Neural cell (in vitro differentiated cells): ENCODE measurements at regions not wholly inside any gene's neighbourhood (a gene's known extent, or its start where the extent isn't known, plus 50 kb on each side); places are given as distances from the start of the nearest gene placed in this dataset.
"Not testable (repeated sequence)": the region's sequence is repeated elsewhere in the genome, so short reads cannot be mapped to it uniquely, and the experiment has no call there.

ENCODE experiments used
- H2AFZ ChIP-seq: fragments of 200-600, 300-800 bp; sonication (generic), shearing (Covaris generic); 2 replicates; pipeline ENCODE4 v1.6.0; 2014; ENCODE audit warnings: low read depth, mild to moderate bottlenecking, antibody characterized with exemption, low read length, moderate library complexity
- H3F3A ChIP-seq: fragments of 200-600 bp; shearing (Covaris generic); 2 replicates; pipeline ENCODE4 v1.6.1; 2016; ENCODE audit warnings: mild to moderate bottlenecking, moderate library complexity, mixed read lengths, antibody characterized with exemption, low read length; ENCODE audit not compliant: insufficient read depth, poor library complexity, severe bottlenecking
- H3K27ac ChIP-seq: fragments of 200-600, 300-800 bp; sonication (generic), shearing (Covaris generic); 2 replicates; pipeline ENCODE4 v1.5.1; 2014; ENCODE audit warnings: mild to moderate bottlenecking, low read length, moderate library complexity
- H3K27me3 ChIP-seq: fragments of 300-800, 200-600 bp; sonication (generic), shearing (Covaris generic); 2 replicates; pipeline ENCODE4 v1.6.0; 2014; ENCODE audit warnings: mild to moderate bottlenecking, low read depth, low read length, moderate library complexity; ENCODE audit not compliant: insufficient read depth
- H3K36me3 ChIP-seq: fragments of 300-800, 200-600 bp; sonication (generic), shearing (Covaris generic); 2 replicates; pipeline ENCODE4 v1.5.1; 2014; ENCODE audit warnings: mild to moderate bottlenecking, antibody characterized with exemption, low read length, moderate library complexity; ENCODE audit not compliant: insufficient read depth
- H3K4me2 ChIP-seq: fragments of 300-800, 200-600 bp; sonication (generic), shearing (Covaris generic); 2 replicates; pipeline ENCODE4 v1.6.0; 2014; ENCODE audit warnings: mild to moderate bottlenecking, low read length
- H3K4me3 ChIP-seq: fragments of 300-800, 200-600 bp; sonication (generic), shearing (Covaris generic); 2 replicates; pipeline ENCODE4 v1.5.1; 2014; ENCODE audit warnings: mild to moderate bottlenecking, low read length, moderate library complexity
- H3K79me2 ChIP-seq: fragments of 200-600 bp; shearing (Covaris generic); replicated peaks from 2 replicates; pipeline ENCODE4 v1.6.0; 2014; ENCODE audit warnings: mild to moderate bottlenecking, low read length, moderate library complexity; ENCODE audit not compliant: insufficient read depth
- H3K9ac ChIP-seq: fragments of 300-800, 200-600 bp; sonication (generic), shearing (Covaris generic); 2 replicates; pipeline ENCODE4 v1.6.1; 2016; ENCODE audit warnings: mild to moderate bottlenecking, low read length, mixed read lengths
- H3K9me2 ChIP-seq: fragments of 200-600 bp; shearing (Covaris generic); 2 replicates; pipeline ENCODE4 v1.6.1; 2016; ENCODE audit warnings: mild to moderate bottlenecking, low read length, mixed read lengths; ENCODE audit not compliant: insufficient read depth
- H3K9me3 ChIP-seq: fragments of 200-600, 300-800 bp; sonication (generic), shearing (Covaris generic); 2 replicates; pipeline ENCODE4 v1.6.1; 2016; ENCODE audit warnings: mild to moderate bottlenecking, mixed run types, low read length, moderate library complexity, mixed read lengths
- H4K20me1 ChIP-seq: fragments of 200-600 bp; shearing (Covaris generic); 2 replicates; pipeline ENCODE4 v1.6.1; 2016; ENCODE audit warnings: mild to moderate bottlenecking, mixed run types; ENCODE audit not compliant: insufficient read depth
- EP300 ChIP-seq: fragments of 450-650 bp; conservative IDR thresholded peaks from 2 replicates; pipeline ENCODE4 v1.6.1; 2014; ENCODE audit warnings: antibody characterized with exemption, mild to moderate bottlenecking, moderate library complexity; ENCODE audit not compliant: poor library complexity, severe bottlenecking
- EZH2 ChIP-seq: fragments of 200-600, 300-800 bp; shearing (Covaris generic), sonication (generic); IDR thresholded peaks from 2 replicates; pipeline ENCODE4 v1.6.1; 2014; ENCODE audit warnings: antibody characterized with exemption, low read length, borderline replicate concordance, mild to moderate bottlenecking; ENCODE audit not compliant: insufficient read depth, poor library complexity, severe bottlenecking
- MXI1 ChIP-seq: fragments of 450-650 bp; conservative IDR thresholded peaks from 2 replicates; pipeline ENCODE4 v1.6.1; 2014; ENCODE audit warnings: antibody characterized with exemption, mild to moderate bottlenecking; ENCODE audit not compliant: poor library complexity, severe bottlenecking
- POLR2AphosphoS5 ChIP-seq: IDR thresholded peaks from 2 replicates; pipeline ENCODE4 v1.6.1; 2012
- RAD21 ChIP-seq: fragments of 450-650 bp; conservative IDR thresholded peaks from 2 replicates; pipeline ENCODE4 v1.6.1; 2014; ENCODE audit warnings: antibody characterized with exemption, mild to moderate bottlenecking, moderate library complexity
- SMC3 ChIP-seq: fragments of 450-650 bp; conservative IDR thresholded peaks from 2 replicates; pipeline ENCODE4 v1.6.1; 2014; ENCODE audit warnings: antibody characterized with exemption, mild to moderate bottlenecking, moderate library complexity; ENCODE audit not compliant: poor library complexity
- TAF1 ChIP-seq: IDR thresholded peaks from 2 replicates; pipeline ENCODE4 v1.6.1; 2012; ENCODE audit warnings: low read depth
- TF ChIP-seq, protein P1 (sequence below): fragments of 450-650 bp; IDR thresholded peaks from 2 replicates; pipeline ENCODE4 v1.5.1; 2014; ENCODE audit warnings: antibody characterized with exemption, mild to moderate bottlenecking, moderate library complexity; ENCODE audit not compliant: poor library complexity, severe bottlenecking
- TF ChIP-seq, protein P2 (sequence below): IDR thresholded peaks from 2 replicates; pipeline ENCODE4 v1.6.1; 2012; ENCODE audit warnings: borderline replicate concordance

DNA sequence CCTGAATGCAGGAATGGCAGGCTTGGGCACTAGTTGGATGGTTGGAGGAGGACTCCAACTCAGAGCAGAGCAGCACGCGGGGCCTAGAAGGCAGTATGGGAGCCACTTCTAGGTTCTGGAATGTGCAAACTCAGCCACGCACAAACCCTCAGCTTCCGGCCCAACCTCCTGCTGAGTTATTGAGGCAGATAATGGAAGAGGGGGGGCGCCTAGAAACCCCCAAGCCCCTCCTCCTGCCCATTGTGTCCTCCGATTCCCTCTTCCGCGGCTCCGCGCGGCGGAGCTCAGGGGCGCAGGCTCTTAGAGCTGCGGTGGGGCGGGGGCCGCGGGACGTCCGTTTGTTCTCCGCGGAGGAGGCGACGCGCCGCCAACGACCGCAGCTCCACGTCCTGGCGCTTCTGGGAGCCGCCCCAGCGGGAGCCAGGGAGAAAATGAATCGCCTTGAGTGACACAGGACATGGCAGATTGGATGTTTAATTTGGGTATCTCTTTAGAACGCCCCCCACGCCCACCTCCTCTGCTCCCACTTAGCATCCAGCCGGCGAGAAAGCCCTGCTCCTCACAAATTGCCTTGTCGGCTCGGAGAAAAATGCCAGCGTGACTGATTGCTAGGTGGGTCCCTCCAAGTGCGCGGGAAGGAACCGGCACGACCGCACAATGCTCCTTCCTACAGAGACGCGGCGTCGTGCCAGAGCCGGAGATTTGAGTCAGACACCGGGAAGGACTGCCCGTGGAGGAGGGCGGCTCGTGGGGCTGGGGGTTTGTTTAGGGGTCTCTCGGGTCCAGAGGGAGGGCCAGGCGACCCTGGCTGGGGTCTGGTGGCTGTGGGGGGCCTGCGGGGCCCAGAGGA, 144.6 kb downstream of the NECTIN1 start:
- no peaks in the 10 kb centered on the region for H3K9me3 ChIP-seq
- H3K36me3 ChIP-seq: no peaks in the 10 kb centered on the region
- no peaks in the 10 kb centered on the region for H4K20me1 ChIP-seq
- no peaks in the 10 kb centered on the region for H3K27me3 ChIP-seq
- TF ChIP-seq EP300: peak; percentile 40
- peak; percentile 22 for TF ChIP-seq MXI1
- TF ChIP-seq POLR2AphosphoS5: peak; percentile 64
- TF ChIP-seq EZH2: no peak
- TF ChIP-seq RAD21: peak; percentile 42
- TF ChIP-seq, protein P1, sequence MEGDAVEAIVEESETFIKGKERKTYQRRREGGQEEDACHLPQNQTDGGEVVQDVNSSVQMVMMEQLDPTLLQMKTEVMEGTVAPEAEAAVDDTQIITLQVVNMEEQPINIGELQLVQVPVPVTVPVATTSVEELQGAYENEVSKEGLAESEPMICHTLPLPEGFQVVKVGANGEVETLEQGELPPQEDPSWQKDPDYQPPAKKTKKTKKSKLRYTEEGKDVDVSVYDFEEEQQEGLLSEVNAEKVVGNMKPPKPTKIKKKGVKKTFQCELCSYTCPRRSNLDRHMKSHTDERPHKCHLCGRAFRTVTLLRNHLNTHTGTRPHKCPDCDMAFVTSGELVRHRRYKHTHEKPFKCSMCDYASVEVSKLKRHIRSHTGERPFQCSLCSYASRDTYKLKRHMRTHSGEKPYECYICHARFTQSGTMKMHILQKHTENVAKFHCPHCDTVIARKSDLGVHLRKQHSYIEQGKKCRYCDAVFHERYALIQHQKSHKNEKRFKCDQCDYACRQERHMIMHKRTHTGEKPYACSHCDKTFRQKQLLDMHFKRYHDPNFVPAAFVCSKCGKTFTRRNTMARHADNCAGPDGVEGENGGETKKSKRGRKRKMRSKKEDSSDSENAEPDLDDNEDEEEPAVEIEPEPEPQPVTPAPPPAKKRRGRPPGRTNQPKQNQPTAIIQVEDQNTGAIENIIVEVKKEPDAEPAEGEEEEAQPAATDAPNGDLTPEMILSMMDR: no peak
- peak; percentile 73 for TF ChIP-seq TAF1
- TF ChIP-seq, protein P2, sequence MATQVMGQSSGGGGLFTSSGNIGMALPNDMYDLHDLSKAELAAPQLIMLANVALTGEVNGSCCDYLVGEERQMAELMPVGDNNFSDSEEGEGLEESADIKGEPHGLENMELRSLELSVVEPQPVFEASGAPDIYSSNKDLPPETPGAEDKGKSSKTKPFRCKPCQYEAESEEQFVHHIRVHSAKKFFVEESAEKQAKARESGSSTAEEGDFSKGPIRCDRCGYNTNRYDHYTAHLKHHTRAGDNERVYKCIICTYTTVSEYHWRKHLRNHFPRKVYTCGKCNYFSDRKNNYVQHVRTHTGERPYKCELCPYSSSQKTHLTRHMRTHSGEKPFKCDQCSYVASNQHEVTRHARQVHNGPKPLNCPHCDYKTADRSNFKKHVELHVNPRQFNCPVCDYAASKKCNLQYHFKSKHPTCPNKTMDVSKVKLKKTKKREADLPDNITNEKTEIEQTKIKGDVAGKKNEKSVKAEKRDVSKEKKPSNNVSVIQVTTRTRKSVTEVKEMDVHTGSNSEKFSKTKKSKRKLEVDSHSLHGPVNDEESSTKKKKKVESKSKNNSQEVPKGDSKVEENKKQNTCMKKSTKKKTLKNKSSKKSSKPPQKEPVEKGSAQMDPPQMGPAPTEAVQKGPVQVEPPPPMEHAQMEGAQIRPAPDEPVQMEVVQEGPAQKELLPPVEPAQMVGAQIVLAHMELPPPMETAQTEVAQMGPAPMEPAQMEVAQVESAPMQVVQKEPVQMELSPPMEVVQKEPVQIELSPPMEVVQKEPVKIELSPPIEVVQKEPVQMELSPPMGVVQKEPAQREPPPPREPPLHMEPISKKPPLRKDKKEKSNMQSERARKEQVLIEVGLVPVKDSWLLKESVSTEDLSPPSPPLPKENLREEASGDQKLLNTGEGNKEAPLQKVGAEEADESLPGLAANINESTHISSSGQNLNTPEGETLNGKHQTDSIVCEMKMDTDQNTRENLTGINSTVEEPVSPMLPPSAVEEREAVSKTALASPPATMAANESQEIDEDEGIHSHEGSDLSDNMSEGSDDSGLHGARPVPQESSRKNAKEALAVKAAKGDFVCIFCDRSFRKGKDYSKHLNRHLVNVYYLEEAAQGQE: peak; percentile 45
- TF ChIP-seq SMC3: peak; percentile 46
- peak overlapping the region; percentile 98 for H3K9ac ChIP-seq
- H3F3A ChIP-seq: no peaks in the 10 kb centered on the region
- H3K9me2 ChIP-seq: no peaks in the 10 kb centered on the region
- H3K27ac ChIP-seq: peak overlapping the region; percentile 97
- H3K4me3 ChIP-seq: peak overlapping the region; percentile 78
- no peaks in the 10 kb centered on the region for H3K79me2 ChIP-seq
- peak overlapping the region; percentile 78 for H3K4me2 ChIP-seq
- H2AFZ ChIP-seq: peak overlapping the region; percentile 60

DNA sequence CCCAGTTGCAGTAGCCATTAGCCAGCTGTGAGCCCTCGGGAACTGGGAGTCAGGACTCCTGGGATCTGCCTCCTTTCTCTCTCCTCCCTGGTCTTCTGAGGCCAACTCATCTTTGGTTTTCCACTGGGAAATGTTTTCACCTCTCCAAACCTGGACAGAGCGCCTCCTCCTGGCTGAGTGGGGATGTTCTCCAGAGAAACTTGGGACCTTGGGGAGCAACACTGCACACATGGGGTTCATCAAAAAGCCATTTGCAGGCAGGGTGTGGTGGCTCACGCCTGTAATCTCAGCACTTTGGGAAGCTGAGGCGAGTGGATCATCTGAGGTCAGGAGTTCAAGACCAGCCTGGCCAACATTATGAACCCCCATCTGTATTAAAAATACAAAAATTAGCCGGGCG, 145.4 kb downstream of the NECTIN1 start:
- no peaks in the 10 kb centered on the region for H3K9me2 ChIP-seq
- no peak overlapping the region for H3K4me2 ChIP-seq
- no peak overlapping the region for H2AFZ ChIP-seq
- H3K4me3 ChIP-seq: peak overlapping the region; percentile 78
- H3K9ac ChIP-seq: peak overlapping the region; percentile 98
- H3K27me3 ChIP-seq: no peaks in the 10 kb centered on the region
- H3F3A ChIP-seq: no peaks in the 10 kb centered on the region
- TF ChIP-seq EP300: no peak
- TF ChIP-seq, protein P1: peak; percentile 29
- H3K79me2 ChIP-seq: no peaks in the 10 kb centered on the region
- peak overlapping the region; percentile 97 for H3K27ac ChIP-seq
- no peaks in the 10 kb centered on the region for H3K9me3 ChIP-seq
- H4K20me1 ChIP-seq: no peaks in the 10 kb centered on the region
- H3K36me3 ChIP-seq: no peaks in the 10 kb centered on the region

DNA sequence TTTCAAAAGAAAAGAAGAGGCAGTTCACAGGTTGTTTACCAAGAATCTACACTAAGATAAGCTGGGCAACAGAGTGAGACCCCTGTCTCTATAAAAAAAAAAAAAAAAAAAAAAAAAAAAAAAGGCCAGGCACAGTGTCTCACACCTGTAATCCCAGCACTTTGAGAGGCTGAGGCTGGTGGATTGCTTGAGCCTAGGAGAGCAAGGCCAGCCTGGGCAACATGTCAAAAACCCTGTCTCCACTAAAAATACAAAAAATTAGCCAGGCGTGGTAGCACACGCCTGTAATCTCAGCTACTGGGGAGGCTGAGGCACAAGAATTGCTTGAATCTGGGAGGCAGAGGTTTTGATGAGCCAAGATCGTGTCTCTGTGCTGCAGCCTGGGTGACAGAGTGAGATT, 147.6 kb downstream of the NECTIN1 start:
- H2AFZ ChIP-seq, H3K4me2 ChIP-seq, H3K4me3 ChIP-seq, H3K9me2 ChIP-seq, H4K20me1 ChIP-seq, H3K9ac ChIP-seq, H3K36me3 ChIP-seq, H3K79me2 ChIP-seq, H3K27ac ChIP-seq, H3K9me3 ChIP-seq, H3F3A ChIP-seq, H3K27me3 ChIP-seq: not testable (repeated sequence)
